Neural progenitor cell (in vitro differentiated cells): ENCODE measurements at regions not wholly inside any gene's neighbourhood (a gene's known extent, or its start where the extent isn't known, plus 50 kb on each side); places are given as distances from the start of the nearest gene placed in this dataset.

ENCODE experiments used
- DNase-seq: peaks from one replicate; pipeline ENCODE4 v3.0.0-alpha.2; 2016; ENCODE audit warnings: low spot score
- H2AFZ ChIP-seq: fragments of 200-600 bp; sonication (generic); replicated peaks from 2 replicates; pipeline ENCODE4 v1.6.1; 2016; ENCODE audit warnings: antibody characterized with exemption
- H3F3A ChIP-seq: fragments of 200-600 bp; sonication (generic); 2 replicates; pipeline ENCODE4 v1.6.1; 2016; ENCODE audit warnings: antibody characterized with exemption, low read depth
- H3K27ac ChIP-seq: fragments of 200-600 bp; sonication (generic); 2 replicates; pipeline ENCODE4 v1.5.1; 2016; ENCODE audit warnings: mild to moderate bottlenecking
- H3K27me3 ChIP-seq: fragments of 200-600 bp; sonication (generic); 2 replicates; pipeline ENCODE4 v1.6.1; 2016; ENCODE audit warnings: mild to moderate bottlenecking, moderate library complexity
- H3K36me3 ChIP-seq: fragments of 200-600 bp; sonication (generic); 2 replicates; pipeline ENCODE4 v1.5.1; 2016
- H3K4me1 ChIP-seq: fragments of 200-600 bp; sonication (generic); 2 replicates; pipeline ENCODE4 v1.6.1; 2016; ENCODE audit warnings: mixed run types
- H3K4me2 ChIP-seq: fragments of 200-600 bp; sonication (generic); 2 replicates; pipeline ENCODE4 v1.6.1; 2016
- H3K4me3 ChIP-seq: fragments of 200-600 bp; sonication (generic); 2 replicates; pipeline ENCODE4 v1.5.1; 2016
- H3K79me2 ChIP-seq: fragments of 200-600 bp; sonication (generic); 2 replicates; pipeline ENCODE4 v1.6.1; 2016; ENCODE audit warnings: low read depth
- H3K9ac ChIP-seq: fragments of 200-600 bp; sonication (generic); 2 replicates; pipeline ENCODE4 v1.6.1; 2016
- H3K9me3 ChIP-seq: fragments of 200-600 bp; sonication (generic); 2 replicates; pipeline ENCODE4 v1.5.1; 2016; ENCODE audit warnings: low read depth
- H4K20me1 ChIP-seq: fragments of 200-600 bp; sonication (generic); 2 replicates; pipeline ENCODE4 v1.6.1; 2016; ENCODE audit warnings: low read depth
- H3K27ac Mint-ChIP-seq: 3 replicates; pipeline ENCODE4 v1.8.0; 2021; ENCODE audit warnings: mixed read lengths
- H3K27me3 Mint-ChIP-seq: 2 replicates; pipeline ENCODE4 v1.8.0; 2022; ENCODE audit warnings: low read depth, mild to moderate bottlenecking, inconsistent platforms, moderate library complexity, mixed read lengths; ENCODE audit not compliant: insufficient read depth
- H3K36me3 Mint-ChIP-seq: 3 replicates; pipeline ENCODE4 v1.8.0; 2021; ENCODE audit warnings: mixed read lengths
- H3K4me1 Mint-ChIP-seq: 3 replicates; pipeline ENCODE4 v1.8.0; 2021; ENCODE audit warnings: mixed read lengths
- H3K4me3 Mint-ChIP-seq: 3 replicates; pipeline ENCODE4 v1.8.0; 2021; ENCODE audit warnings: mild to moderate bottlenecking, moderate library complexity, mixed read lengths
- H3K9me3 Mint-ChIP-seq: 3 replicates; pipeline ENCODE4 v1.8.0; 2020; ENCODE audit warnings: mixed read lengths
- EZH2 ChIP-seq: fragments of 200-600 bp; sonication (generic); IDR thresholded peaks from 2 replicates; pipeline ENCODE4 v1.6.1; 2017; ENCODE audit warnings: antibody characterized with exemption, mild to moderate bottlenecking, moderate library complexity
- EZH2phosphoT487 ChIP-seq: fragments of 200-600 bp; sonication (generic); IDR thresholded peaks from 2 replicates; pipeline ENCODE4 v1.6.1; 2017; ENCODE audit warnings: antibody characterized with exemption
- TF ChIP-seq, protein P1 (sequence below): fragments of 200-600 bp; sonication (generic); IDR thresholded peaks from 2 replicates; pipeline ENCODE4 v1.5.1; 2017; ENCODE audit warnings: antibody characterized with exemption, mild to moderate bottlenecking

GRCh38 chr13:104532132-104532531, 1465.9 kb upstream of the SLC10A2 start:
- H3K9me3 Mint-ChIP-seq, result no peaks in the 10 kb centered on the region
- H3K9ac ChIP-seq, result no peak overlapping the region
- H3K4me1 Mint-ChIP-seq, result peaks cover 42% of the 10 kb centered on the region
- H3K27ac Mint-ChIP-seq, result peak overlapping the region; percentile 8
- no peaks in the 10 kb centered on the region for H3K79me2 ChIP-seq
- H3K27me3 Mint-ChIP-seq, result no peaks in the 10 kb centered on the region
- H3K27ac ChIP-seq, result no peak overlapping the region
- H3K4me3 ChIP-seq, result no peak overlapping the region
- H3K36me3 Mint-ChIP-seq, result no peaks in the 10 kb centered on the region
- H2AFZ ChIP-seq, result no peak overlapping the region
- H3F3A ChIP-seq, result no peaks in the 10 kb centered on the region
- no peak for DNase-seq
- H3K36me3 ChIP-seq, result no peaks in the 10 kb centered on the region
- no peaks in the 10 kb centered on the region for H3K9me3 ChIP-seq
- TF ChIP-seq EZH2phosphoT487 (no peak), EZH2 (no peak)
- TF ChIP-seq, protein P1, sequence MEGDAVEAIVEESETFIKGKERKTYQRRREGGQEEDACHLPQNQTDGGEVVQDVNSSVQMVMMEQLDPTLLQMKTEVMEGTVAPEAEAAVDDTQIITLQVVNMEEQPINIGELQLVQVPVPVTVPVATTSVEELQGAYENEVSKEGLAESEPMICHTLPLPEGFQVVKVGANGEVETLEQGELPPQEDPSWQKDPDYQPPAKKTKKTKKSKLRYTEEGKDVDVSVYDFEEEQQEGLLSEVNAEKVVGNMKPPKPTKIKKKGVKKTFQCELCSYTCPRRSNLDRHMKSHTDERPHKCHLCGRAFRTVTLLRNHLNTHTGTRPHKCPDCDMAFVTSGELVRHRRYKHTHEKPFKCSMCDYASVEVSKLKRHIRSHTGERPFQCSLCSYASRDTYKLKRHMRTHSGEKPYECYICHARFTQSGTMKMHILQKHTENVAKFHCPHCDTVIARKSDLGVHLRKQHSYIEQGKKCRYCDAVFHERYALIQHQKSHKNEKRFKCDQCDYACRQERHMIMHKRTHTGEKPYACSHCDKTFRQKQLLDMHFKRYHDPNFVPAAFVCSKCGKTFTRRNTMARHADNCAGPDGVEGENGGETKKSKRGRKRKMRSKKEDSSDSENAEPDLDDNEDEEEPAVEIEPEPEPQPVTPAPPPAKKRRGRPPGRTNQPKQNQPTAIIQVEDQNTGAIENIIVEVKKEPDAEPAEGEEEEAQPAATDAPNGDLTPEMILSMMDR, result no peak
- no peaks in the 10 kb centered on the region for H4K20me1 ChIP-seq
- H3K27me3 ChIP-seq, result no peaks in the 10 kb centered on the region
- peaks cover 8% of the 10 kb centered on the region for H3K4me1 ChIP-seq
- no peak overlapping the region for H3K4me2 ChIP-seq
- H3K4me3 Mint-ChIP-seq, result no peak overlapping the region

- H3K9me3 Mint-ChIP-seq, result no peaks in the 10 kb centered on the region
- no peaks in the 10 kb centered on the region for H3K9me3 ChIP-seq
- H3K4me1 ChIP-seq, result peaks cover 8% of the 10 kb centered on the region
- H3K4me3 ChIP-seq, result no peak overlapping the region
- no peaks in the 10 kb centered on the region for H3K79me2 ChIP-seq
- no peaks in the 10 kb centered on the region for H4K20me1 ChIP-seq
- peaks cover 44% of the 10 kb centered on the region for H3K4me1 Mint-ChIP-seq
- H3K9ac ChIP-seq, result no peak overlapping the region
- H3K27ac Mint-ChIP-seq, result peak overlapping the region; percentile 74
- no peaks in the 10 kb centered on the region for H3K27me3 ChIP-seq
- H3K27me3 Mint-ChIP-seq, result peaks cover 2% of the 10 kb centered on the region
- TF ChIP-seq, protein P1, result no peak
- TF ChIP-seq EZH2 (no peak), EZH2phosphoT487 (no peak)
- peak overlapping the region; percentile 40 for H2AFZ ChIP-seq
- H3K27ac ChIP-seq, result no peak overlapping the region
- H3K4me3 Mint-ChIP-seq, result peak overlapping the region; percentile 8
- DNase-seq, result no peak
- H3F3A ChIP-seq, result no peaks in the 10 kb centered on the region
- no peaks in the 10 kb centered on the region for H3K36me3 ChIP-seq
- H3K4me2 ChIP-seq, result no peak overlapping the region
- H3K36me3 Mint-ChIP-seq, result no peaks in the 10 kb centered on the region
These were observed 1464.5 kb upstream of the SLC10A2 start for GRCh38 chr13:104530741-104531140.

DNA sequence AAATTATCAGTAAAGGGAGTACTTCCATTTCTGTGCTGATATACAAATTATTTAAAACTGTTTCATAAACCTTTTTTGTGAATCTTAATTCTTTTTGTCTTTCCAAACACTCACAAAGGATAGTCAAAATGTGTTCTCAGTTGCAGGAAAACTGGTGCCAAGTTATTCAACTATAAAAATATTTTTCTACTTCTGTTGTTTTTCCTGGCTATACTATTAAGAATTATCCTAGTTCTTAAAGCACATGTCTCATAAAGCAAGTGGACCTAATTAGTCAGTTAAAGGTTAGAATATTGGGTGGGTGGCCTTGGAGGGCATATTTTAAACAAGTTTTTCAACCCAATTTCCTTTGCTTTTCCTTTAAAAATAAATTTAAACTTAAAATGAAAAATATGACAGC, 1460.3 kb upstream of the SLC10A2 start:
- no peak for TF ChIP-seq EZH2phosphoT487
- TF ChIP-seq, protein P1, result no peak
- TF ChIP-seq EZH2, result no peak
- peaks cover 39% of the 10 kb centered on the region for H3K4me1 Mint-ChIP-seq
- H3K27me3 ChIP-seq, result no peaks in the 10 kb centered on the region
- no peak overlapping the region for H3K27ac Mint-ChIP-seq
- no peak overlapping the region for H3K4me2 ChIP-seq
- no peaks in the 10 kb centered on the region for H3K36me3 ChIP-seq
- no peaks in the 10 kb centered on the region for H4K20me1 ChIP-seq
- no peak overlapping the region for H3K4me3 Mint-ChIP-seq
- no peaks in the 10 kb centered on the region for H3K9me3 ChIP-seq
- H3F3A ChIP-seq, result no peaks in the 10 kb centered on the region
- peaks cover 3% of the 10 kb centered on the region for H3K27me3 Mint-ChIP-seq
- no peaks in the 10 kb centered on the region for H3K79me2 ChIP-seq
- no peak overlapping the region for H3K9ac ChIP-seq
- H2AFZ ChIP-seq, result no peak overlapping the region
- no peak overlapping the region for H3K4me3 ChIP-seq
- no peak overlapping the region for H3K27ac ChIP-seq
- no peak for DNase-seq
- H3K9me3 Mint-ChIP-seq, result peaks cover 27% of the 10 kb centered on the region
- H3K4me1 ChIP-seq, result peaks cover 8% of the 10 kb centered on the region
- peaks cover 4% of the 10 kb centered on the region for H3K36me3 Mint-ChIP-seq
